PC-3 (cell line): ENCODE measurements at regions not wholly inside any gene's neighbourhood (a gene's known extent, or its start where the extent isn't known, plus 50 kb on each side); places are given as distances from the start of the nearest gene placed in this dataset.

ENCODE experiments used
- CTCF ChIP-seq: fragments of 300-600 bp; sonication (generic); conservative IDR thresholded peaks from 2 replicates; pipeline ENCODE4 v1.5.1; 2017; ENCODE audit warnings: antibody characterized with exemption, low read depth, mild to moderate bottlenecking, low read length
- EZH2 ChIP-seq: fragments of 300-600 bp; sonication (generic); IDR thresholded peaks from one replicate; pipeline ENCODE4 v1.6.1; 2017; ENCODE audit warnings: antibody characterized with exemption, mild to moderate bottlenecking, low read length; ENCODE audit not compliant: unreplicated experiment

GRCh38 chr19:28956421-28956820 lies 256.5 kb downstream of the UQCRFS1 start:
- TF ChIP-seq CTCF (no peak), EZH2 (no peak)
